Natural killer cell (primary cell): ENCODE measurements at regions not wholly inside any gene's neighbourhood (a gene's known extent, or its start where the extent isn't known, plus 50 kb on each side); places are given as distances from the start of the nearest gene placed in this dataset.

ENCODE experiments used
- ATAC-seq, 3 donors: fragments of 150-1000 bp in 2 of 3; fragments of 200-7000 bp in 1 of 3; cut with Tn5 transposase; 1 replicate in 1 of 3; 2 replicates in 2 of 3; pipeline ENCODE4 v1.10.0; 2021; ENCODE audit warnings: mild to moderate bottlenecking in 2 of 3, moderate library complexity in 2 of 3
- DNase-seq, 2 donors: peaks; one replicate each; pipeline versions ENCODE4 v3.0.0 to v3.0.0-alpha.2; 2013 to 2021; ENCODE audit warnings: mixed read lengths in 1 of 2
- H3K27ac ChIP-seq: one replicate; pipeline ENCODE4 v1.5.1; 2013; ENCODE audit warnings: mild to moderate bottlenecking, low read length
- H3K27me3 ChIP-seq: one replicate; pipeline ENCODE4 v1.6.1; 2013; ENCODE audit warnings: low read length; ENCODE audit not compliant: control insufficient read depth, insufficient read depth
- H3K36me3 ChIP-seq: one replicate; pipeline ENCODE4 v1.6.1; 2013; ENCODE audit warnings: low read length; ENCODE audit not compliant: control insufficient read depth, insufficient read depth
- H3K4me1 ChIP-seq: one replicate; pipeline ENCODE4 v1.6.1; 2013; ENCODE audit warnings: low read length; ENCODE audit not compliant: control insufficient read depth, insufficient read depth
- H3K4me3 ChIP-seq: one replicate; pipeline ENCODE4 v1.5.1; 2013; ENCODE audit warnings: low read length
- H3K9me3 ChIP-seq: one replicate; pipeline ENCODE4 v1.6.1; 2013; ENCODE audit warnings: low read length; ENCODE audit not compliant: control insufficient read depth, insufficient read depth
- H3K27ac Mint-ChIP-seq, 2 donors: one replicate each; pipeline ENCODE4 v1.8.0; 2022; ENCODE audit warnings: mild to moderate bottlenecking in 2 of 2, mixed read lengths in 2 of 2, moderate library complexity in 1 of 2
- H3K27me3 Mint-ChIP-seq, 2 donors: one replicate each; pipeline ENCODE4 v1.8.0; 2022; ENCODE audit warnings: low read depth in 2 of 2, mixed read lengths in 2 of 2
- H3K36me3 Mint-ChIP-seq: one replicate; pipeline ENCODE4 v1.8.0; 2022; ENCODE audit warnings: mixed read lengths
- H3K4me1 Mint-ChIP-seq, 2 donors: one replicate each; pipeline ENCODE4 v1.8.0; 2022; ENCODE audit warnings: mixed read lengths in 2 of 2
- H3K4me3 Mint-ChIP-seq: one replicate; pipeline ENCODE4 v1.8.0; 2022; ENCODE audit warnings: mild to moderate bottlenecking, moderate library complexity, mixed read lengths
- H3K9me3 Mint-ChIP-seq, 2 donors: one replicate each; pipeline ENCODE4 v1.8.0; 2022; ENCODE audit warnings: mixed read lengths in 2 of 2
- WGBS: methylation state at CpG from one replicate; pipeline ENCODE4 v1.1.7; 2013; ENCODE audit warnings: missing lambda C conversion rate; ENCODE audit not compliant: insufficient coverage; 5-methylcytosine and 5-hydroxymethylcytosine counted together
- intact Hi-C: fragments of 100-400 bp; cut with micrococcal nuclease; formaldehyde crosslinking; loops from one replicate; pipeline ENCODE4 v1.14.2; 2022
- TF ChIP-seq, protein P1 (sequence below): fragments of 200-600 bp; IDR thresholded peaks from one replicate; pipeline ENCODE4 v1.8.0; 2022; ENCODE audit warnings: antibody characterized with exemption

DNA sequence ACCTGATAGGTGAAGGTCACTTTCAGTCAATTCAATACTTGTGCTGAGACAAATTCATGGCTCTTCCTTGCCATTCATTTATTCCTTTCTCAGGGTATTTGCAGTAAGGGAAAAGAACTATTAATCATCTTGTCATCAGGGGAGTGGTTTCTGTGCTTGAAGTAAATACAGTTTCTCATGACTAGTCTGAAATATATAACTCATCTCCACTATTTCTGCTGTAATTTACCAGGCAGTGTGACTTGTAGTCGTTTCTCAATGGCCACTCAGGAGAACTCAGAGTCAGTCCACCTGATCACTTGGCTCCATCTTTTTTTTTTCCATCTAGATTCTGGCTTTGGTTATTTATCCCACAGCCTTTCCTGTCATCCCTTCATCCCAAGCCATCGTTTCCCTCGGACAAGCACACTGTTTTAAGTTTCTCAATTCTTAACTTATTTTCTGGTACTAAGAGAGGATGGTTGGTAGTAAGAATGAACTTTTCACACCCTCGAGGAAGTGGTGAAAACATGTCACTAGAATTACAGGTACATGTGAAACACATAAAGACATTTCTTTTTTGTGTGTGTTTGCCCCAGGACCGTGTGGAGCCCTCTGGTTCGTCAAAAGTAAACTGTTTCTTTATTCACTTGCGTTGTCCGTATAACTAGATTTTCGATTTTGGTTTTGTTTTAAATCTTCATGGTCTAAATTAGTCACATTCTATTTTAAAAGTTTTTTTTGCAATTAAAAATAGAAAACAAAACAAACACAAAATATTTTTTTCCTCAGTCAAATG, 620.2 kb downstream of the ZBBX start:
- intact Hi-C loops = no loop called here
- Mint-ChIP-seq H3K9me3 (peaks cover 6 to 15% of the 10 kb centered on the region in 2 donors), H3K4me3 (no peak overlapping the region), H3K27ac (no peak overlapping the region), H3K36me3 (no peaks in the 10 kb centered on the region), H3K27me3 (no peaks in the 10 kb centered on the region), H3K4me1 (no peaks in the 10 kb centered on the region)
- Histone ChIP-seq H3K27me3 (no peaks in the 10 kb centered on the region), H3K4me3 (no peak overlapping the region), H3K4me1 (no peaks in the 10 kb centered on the region), H3K9me3 (peaks cover 9% of the 10 kb centered on the region), H3K36me3 (no peaks in the 10 kb centered on the region), H3K27ac (no peak overlapping the region)
- no peak for ATAC-seq
- 63% methylated on average over 3 of the region's 9 CpGs for WGBS
- DNase-seq = no peak
- TF ChIP-seq, protein P1, sequence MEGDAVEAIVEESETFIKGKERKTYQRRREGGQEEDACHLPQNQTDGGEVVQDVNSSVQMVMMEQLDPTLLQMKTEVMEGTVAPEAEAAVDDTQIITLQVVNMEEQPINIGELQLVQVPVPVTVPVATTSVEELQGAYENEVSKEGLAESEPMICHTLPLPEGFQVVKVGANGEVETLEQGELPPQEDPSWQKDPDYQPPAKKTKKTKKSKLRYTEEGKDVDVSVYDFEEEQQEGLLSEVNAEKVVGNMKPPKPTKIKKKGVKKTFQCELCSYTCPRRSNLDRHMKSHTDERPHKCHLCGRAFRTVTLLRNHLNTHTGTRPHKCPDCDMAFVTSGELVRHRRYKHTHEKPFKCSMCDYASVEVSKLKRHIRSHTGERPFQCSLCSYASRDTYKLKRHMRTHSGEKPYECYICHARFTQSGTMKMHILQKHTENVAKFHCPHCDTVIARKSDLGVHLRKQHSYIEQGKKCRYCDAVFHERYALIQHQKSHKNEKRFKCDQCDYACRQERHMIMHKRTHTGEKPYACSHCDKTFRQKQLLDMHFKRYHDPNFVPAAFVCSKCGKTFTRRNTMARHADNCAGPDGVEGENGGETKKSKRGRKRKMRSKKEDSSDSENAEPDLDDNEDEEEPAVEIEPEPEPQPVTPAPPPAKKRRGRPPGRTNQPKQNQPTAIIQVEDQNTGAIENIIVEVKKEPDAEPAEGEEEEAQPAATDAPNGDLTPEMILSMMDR = no peak

DNA sequence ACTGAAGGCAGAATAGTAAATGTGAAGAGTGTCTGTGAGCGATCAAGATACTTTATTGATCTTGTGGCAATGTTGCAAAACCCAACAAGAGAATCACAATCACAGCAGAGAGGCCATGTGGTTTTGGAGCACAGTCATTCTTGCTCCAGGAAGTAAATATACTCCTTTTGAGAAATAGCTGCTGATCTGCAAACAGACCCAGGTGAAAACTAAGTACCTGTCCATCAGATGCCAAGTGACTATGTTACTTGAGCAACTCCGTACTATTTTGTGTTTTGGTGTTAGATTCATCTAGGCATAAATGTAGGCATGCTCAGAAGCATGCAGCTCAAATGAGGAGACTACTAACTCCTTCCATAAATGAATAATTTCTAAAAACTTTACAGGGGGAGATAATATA, 627.9 kb downstream of the ZBBX start:
- H3K9me3 ChIP-seq = no peaks in the 10 kb centered on the region
- DNase-seq = no peak
- Mint-ChIP-seq H3K9me3 (peaks cover 14 to 31% of the 10 kb centered on the region in 2 donors), H3K27ac (no peak overlapping the region), H3K27me3 (no peaks in the 10 kb centered on the region), H3K36me3 (no peaks in the 10 kb centered on the region), H3K4me1 (no peaks in the 10 kb centered on the region), H3K4me3 (no peak overlapping the region)
- 82% methylated on average over 2 of the region's 2 CpGs for WGBS
- no peaks in the 10 kb centered on the region for H3K36me3 ChIP-seq
- H3K4me1 ChIP-seq = no peaks in the 10 kb centered on the region
- no peaks in the 10 kb centered on the region for H3K27me3 ChIP-seq
- H3K4me3 ChIP-seq = no peak overlapping the region
- TF ChIP-seq, protein P1 = no peak
- ATAC-seq = no peak
- intact Hi-C loops = no loop called here
- no peak overlapping the region for H3K27ac ChIP-seq

DNA sequence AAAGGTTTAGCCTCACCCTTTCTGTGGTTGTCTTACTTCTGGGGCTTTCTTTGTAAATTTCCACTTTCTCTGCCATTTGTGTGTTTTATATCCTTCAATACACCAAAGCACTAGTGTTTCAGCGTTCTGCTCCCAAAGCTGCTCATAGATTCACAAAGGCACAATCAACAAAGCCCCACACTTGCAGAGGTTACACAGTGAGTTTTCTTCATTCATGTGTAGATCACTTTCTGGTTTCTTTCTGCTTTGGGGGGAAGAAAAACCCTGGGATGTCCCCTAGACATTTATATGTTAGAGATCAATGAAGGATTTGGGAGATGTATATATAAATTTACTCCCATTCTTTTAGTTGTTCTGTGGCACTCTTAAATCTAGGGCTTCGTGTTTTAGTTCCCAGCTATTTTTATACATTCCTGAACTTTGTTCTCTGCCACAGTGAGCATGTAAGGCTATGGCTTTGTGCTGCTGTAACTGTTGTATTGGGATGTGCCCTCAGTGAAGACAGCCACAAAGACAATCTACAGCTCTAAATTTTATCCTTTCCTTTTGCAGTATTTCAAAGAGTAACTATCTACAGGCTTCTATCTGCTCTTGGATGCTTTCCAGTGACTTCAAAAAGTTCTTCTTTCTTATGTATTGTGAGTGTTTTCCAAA, 636.5 kb downstream of the ZBBX start:
- Histone ChIP-seq H3K27ac (no peak overlapping the region), H3K27me3 (no peaks in the 10 kb centered on the region), H3K4me1 (no peaks in the 10 kb centered on the region), H3K9me3 (peaks cover 2% of the 10 kb centered on the region), H3K4me3 (no peak overlapping the region), H3K36me3 (no peaks in the 10 kb centered on the region)
- Mint-ChIP-seq H3K4me3 (no peak overlapping the region), H3K27me3 (no peaks in the 10 kb centered on the region), H3K4me1 (no peaks in the 10 kb centered on the region), H3K9me3 (peaks cover 12 to 16% of the 10 kb centered on the region in 2 donors), H3K36me3 (peaks cover 8% of the 10 kb centered on the region), H3K27ac (no peak overlapping the region)
- TF ChIP-seq, protein P1 = no peak
- intact Hi-C loops = no loop called here
- DNase-seq (no peak), ATAC-seq (no peak)
- WGBS = 43% methylated on average over 1 of the region's 2 CpGs
